Erythroblast (primary cell): ENCODE measurements at regions not wholly inside any gene's neighbourhood (a gene's known extent, or its start where the extent isn't known, plus 50 kb on each side); places are given as distances from the start of the nearest gene placed in this dataset.

Source experiments
- GATA1 ChIP-seq: IDR thresholded peaks from 2 replicates; pipeline ENCODE4 v1.6.1; 2011; ENCODE audit warnings: low read depth, mild to moderate bottlenecking, control low read depth, low read length, moderate library complexity
- POLR2A ChIP-seq: IDR thresholded peaks from 2 replicates; pipeline ENCODE4 v1.6.1; 2011; ENCODE audit warnings: mild to moderate bottlenecking, low read length

DNA sequence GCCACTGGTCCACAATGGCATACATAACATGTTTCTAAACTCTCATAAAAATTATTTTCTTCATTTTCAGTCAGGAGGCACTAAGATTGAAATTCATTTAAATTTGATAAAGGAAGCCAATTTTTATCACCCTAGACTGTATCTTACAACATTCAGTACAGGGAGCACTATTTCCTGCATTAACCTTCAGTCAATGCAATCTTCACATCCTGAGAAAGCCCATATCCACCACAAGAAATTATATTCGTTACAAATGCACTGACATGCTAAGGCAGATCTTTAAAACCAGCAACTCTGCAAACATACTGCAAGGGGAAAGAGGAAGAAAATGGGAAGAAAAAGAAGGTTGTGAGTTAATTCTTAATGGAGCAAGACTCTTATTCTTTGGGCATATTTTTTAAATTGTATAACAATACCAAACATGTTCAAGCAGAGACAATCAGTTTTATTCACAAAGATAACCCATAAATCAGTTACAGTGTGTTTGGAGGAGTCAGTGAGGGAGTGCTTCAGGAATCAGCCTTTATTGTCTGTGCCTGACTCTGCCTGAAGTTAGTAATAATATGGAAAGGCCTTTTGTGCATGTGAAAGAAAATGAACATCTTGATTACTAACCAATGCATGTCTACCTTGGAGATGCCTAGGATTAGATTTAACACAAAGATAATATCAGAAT lies 370.1 kb downstream of the FBXO15 start:
- no peak for TF ChIP-seq POLR2A
- TF ChIP-seq GATA1 = no peak
